H1 (cell line): ENCODE measurements at regions not wholly inside any gene's neighbourhood (a gene's known extent, or its start where the extent isn't known, plus 50 kb on each side); places are given as distances from the start of the nearest gene placed in this dataset.

Experiments
- CTCF ChIA-PET: fragments of 300-600 bp; sonication (Branson Sonifier 250); formaldehyde crosslinking; loops from one replicate; lab custom pipeline; 2021; ENCODE audit not compliant: partially characterized antibody; lab: Charles Lee
- POLR2A ChIA-PET: fragments of 300-600 bp; sonication (Branson Sonifier 250); formaldehyde crosslinking; loops from one replicate; lab custom pipeline; 2021; ENCODE audit warnings: inconsistent platforms; ENCODE audit not compliant: partially characterized antibody; lab: Charles Lee
- DNase-seq, 2 experiments: peaks; one replicate each; pipeline versions ENCODE4 v3.0.0 to v3.0.0-alpha.2; 2010 to 2022; ENCODE audit warnings: low spot score in 2 of 2, low read depth in 1 of 2, mixed read lengths in 1 of 2
- FAIRE-seq: peaks from 2 replicates; lab custom pipeline; 2011; peaks lifted over from hg19 to GRCh38; lab: Jason Lieb, UNC
- H2AFZ ChIP-seq: 2 replicates; pipeline ENCODE4 v1.8.1; 2012; ENCODE audit warnings: low read length, inconsistent platforms
- H2AK5ac ChIP-seq: 2 replicates; pipeline ENCODE4 v1.6.1; 2013; ENCODE audit warnings: low read depth, low read length
- H2BK120ac ChIP-seq: replicated peaks from 2 replicates; pipeline ENCODE3; 2013; ENCODE audit warnings: low read depth, low read length, inconsistent platforms
- H2BK12ac ChIP-seq: 2 replicates; pipeline ENCODE4 v1.6.1; 2013; ENCODE audit warnings: low read depth, low read length
- H2BK15ac ChIP-seq: 2 replicates; pipeline ENCODE4 v1.6.1; 2013; ENCODE audit warnings: low read length
- H2BK20ac ChIP-seq: 2 replicates; pipeline ENCODE4 v1.6.1; 2013; ENCODE audit warnings: low read length
- H2BK5ac ChIP-seq: 2 replicates; pipeline ENCODE4 v1.6.1; 2013; ENCODE audit warnings: low read depth, low read length
- H3K14ac ChIP-seq: 2 replicates; pipeline ENCODE4 v1.6.1; 2013; ENCODE audit warnings: inconsistent platforms; ENCODE audit not compliant: insufficient read length
- H3K18ac ChIP-seq: 2 replicates; pipeline ENCODE4 v1.6.1; 2013; ENCODE audit warnings: low read length; ENCODE audit errors: extremely low read depth
- H3K23ac ChIP-seq: 2 replicates; pipeline ENCODE4 v1.6.1; 2013; ENCODE audit warnings: inconsistent platforms; ENCODE audit not compliant: insufficient read length
- H3K23me2 ChIP-seq: 2 replicates; pipeline ENCODE4 v1.6.1; 2013; ENCODE audit warnings: low read depth, low read length
- H3K27ac ChIP-seq: 2 replicates; pipeline ENCODE4 v1.6.1; 2011; ENCODE audit warnings: low read depth, low read length, inconsistent platforms
- H3K27me3 ChIP-seq, 4 experiments: replicated peaks in 1 of 4; 1 replicate in 1 of 4; 2 replicates in 3 of 4; pipeline versions ENCODE4 v1.6.1 to v1.8.1; 2011 to 2013; ENCODE audit warnings: low read length in 3 of 4, mild to moderate bottlenecking in 3 of 4, inconsistent platforms in 2 of 4, mixed read lengths in 2 of 4, moderate library complexity in 1 of 4; ENCODE audit not compliant: control insufficient read depth in 3 of 4, insufficient read depth in 3 of 4; ENCODE audit errors: extremely low read depth in 1 of 4
- H3K36me3 ChIP-seq, 4 experiments: 2 replicates each; pipeline versions ENCODE4 v1.6.1 to v1.8.1; 2011 to 2013; ENCODE audit warnings: mild to moderate bottlenecking in 4 of 4, low read length in 3 of 4, moderate library complexity in 2 of 4, control low read depth in 1 of 4, inconsistent platforms in 1 of 4; ENCODE audit not compliant: insufficient read depth in 4 of 4, control insufficient read depth in 2 of 4
- H3K4ac ChIP-seq: replicated peaks from 2 replicates; pipeline ENCODE3; 2013; ENCODE audit warnings: low read length, low read depth, mixed read lengths, inconsistent platforms; ENCODE audit not compliant: insufficient read length
- H3K4me1 ChIP-seq, 4 experiments: replicated peaks in 1 of 4; 1 replicate in 1 of 4; 2 replicates in 3 of 4; pipeline versions ENCODE4 v1.6.1 to v1.8.1; 2011 to 2013; ENCODE audit warnings: low read length in 3 of 4, inconsistent platforms in 2 of 4, mixed read lengths in 1 of 4; ENCODE audit not compliant: insufficient read depth in 4 of 4, control insufficient read depth in 3 of 4
- H3K4me2 ChIP-seq, 2 experiments: 2 replicates each; pipeline versions ENCODE4 v1.6.1 to v1.8.1; 2011 to 2013; ENCODE audit warnings: low read depth in 2 of 2, low read length in 2 of 2, control low read depth in 1 of 2, inconsistent platforms in 1 of 2, mild to moderate bottlenecking in 1 of 2; ENCODE audit not compliant: insufficient read depth in 1 of 2
- H3K4me3 ChIP-seq, 4 experiments: fragments of 200-600, 300-600 bp in 1 of 4; sonication (generic), shearing (Covaris generic), sonication (Bioruptor Twin) in 1 of 4; 2 replicates each; pipeline versions ENCODE4 v1.5.1 to v1.8.1; 2011 to 2016; ENCODE audit warnings: low read length in 4 of 4, low read depth in 3 of 4, control low read depth in 2 of 4, inconsistent platforms in 2 of 4, mild to moderate bottlenecking in 2 of 4, mixed read lengths in 1 of 4, moderate library complexity in 1 of 4; ENCODE audit not compliant: insufficient read depth in 2 of 4; ENCODE audit errors: extremely low read depth in 1 of 4
- H3K56ac ChIP-seq: replicated peaks from 2 replicates; pipeline ENCODE3; 2013; ENCODE audit warnings: low read depth, mild to moderate bottlenecking, mixed read lengths, low read length, inconsistent platforms; ENCODE audit not compliant: insufficient read length
- H3K79me1 ChIP-seq: 2 replicates; pipeline ENCODE4 v1.6.1; 2013; ENCODE audit warnings: low read depth, low read length, control low read depth
- H3K79me2 ChIP-seq, 2 experiments: 2 replicates each; pipeline versions ENCODE4 v1.6.1 to v1.8.1; 2012 to 2013; ENCODE audit warnings: low read length in 2 of 2, mild to moderate bottlenecking in 2 of 2, inconsistent platforms in 1 of 2; ENCODE audit not compliant: insufficient read depth in 2 of 2, control insufficient read depth in 1 of 2
- H3K9ac ChIP-seq, 4 experiments: replicated peaks in 1 of 4; 1 replicate in 1 of 4; 2 replicates in 3 of 4; pipeline versions ENCODE4 v1.6.1 to v1.8.1; 2011 to 2013; ENCODE audit warnings: low read depth in 3 of 4, low read length in 3 of 4, control low read depth in 2 of 4, mild to moderate bottlenecking in 2 of 4, moderate library complexity in 2 of 4, inconsistent platforms in 1 of 4; ENCODE audit errors: extremely low read depth in 1 of 4
- H3K9me3 ChIP-seq, 2 experiments: 2 replicates each; pipeline versions ENCODE4 v1.6.1 to v1.8.1; 2012 to 2013; ENCODE audit warnings: mild to moderate bottlenecking in 2 of 2, moderate library complexity in 2 of 2, control low read depth in 1 of 2, inconsistent platforms in 1 of 2, low read depth in 1 of 2, low read length in 1 of 2, mixed read lengths in 1 of 2; ENCODE audit not compliant: insufficient read depth in 2 of 2
- H4K20me1 ChIP-seq, 2 experiments: replicated peaks in 1 of 2; 2 replicates each; pipeline versions ENCODE3 to v1.8.1; 2011 to 2013; ENCODE audit warnings: inconsistent platforms in 2 of 2, low read length in 2 of 2, mild to moderate bottlenecking in 1 of 2; ENCODE audit not compliant: insufficient read depth in 2 of 2, control insufficient read depth in 1 of 2
- H4K5ac ChIP-seq: 2 replicates; pipeline ENCODE4 v1.6.1; 2013; ENCODE audit warnings: low read length, low read depth, mixed read lengths, inconsistent platforms; ENCODE audit not compliant: insufficient read length
- H4K8ac ChIP-seq: 2 replicates; pipeline ENCODE4 v1.8.0; 2013; ENCODE audit warnings: mild to moderate bottlenecking, moderate library complexity, low read length, inconsistent platforms; ENCODE audit not compliant: insufficient read depth; ENCODE audit errors: extremely low read depth
- H4K91ac ChIP-seq: replicated peaks from 2 replicates; pipeline ENCODE3; 2013; ENCODE audit warnings: low read length, mixed read lengths, inconsistent platforms; ENCODE audit not compliant: insufficient read length
- CEBPB ChIP-seq: IDR thresholded peaks from 2 replicates; pipeline ENCODE4 v1.6.1; 2012; ENCODE audit warnings: low read depth, low read length
- CHD2 ChIP-seq: IDR thresholded peaks from 2 replicates; pipeline ENCODE4 v1.6.1; 2012; ENCODE audit warnings: low read length, improper control_type of control experiment
- EZH2 ChIP-seq: fragments of 200-600 bp; sonication (generic); IDR thresholded peaks from 2 replicates; pipeline ENCODE4 v1.7.1; 2012; ENCODE audit warnings: low read depth, mild to moderate bottlenecking, moderate library complexity, low read length, inconsistent platforms; ENCODE audit not compliant: severe bottlenecking
- FOSL1 ChIP-seq: IDR thresholded peaks from 2 replicates; pipeline ENCODE4 v1.6.1; 2011; ENCODE audit warnings: mild to moderate bottlenecking, low read depth, low read length, moderate library complexity; ENCODE audit not compliant: insufficient read depth
- KDM5A ChIP-seq: fragments of 200-600 bp; IDR thresholded peaks from 2 replicates; pipeline ENCODE4 v1.7.1; 2012; ENCODE audit warnings: mild to moderate bottlenecking, low read length, inconsistent platforms, mixed read lengths
- NANOG ChIP-seq: IDR thresholded peaks from 2 replicates; pipeline ENCODE4 v1.6.1; 2011; ENCODE audit warnings: low read length, low read depth, mild to moderate bottlenecking, inconsistent platforms; ENCODE audit not compliant: insufficient read depth, poor library complexity, severe bottlenecking
- POLR2A ChIP-seq, 2 experiments: IDR thresholded peaks; 1 replicate in 1 of 2; 2 replicates in 1 of 2; pipeline ENCODE4 v1.6.1; 2011; ENCODE audit warnings: low read depth in 2 of 2, low read length in 2 of 2, mild to moderate bottlenecking in 2 of 2; ENCODE audit errors: control extremely low read depth in 1 of 2
- RAD21 ChIP-seq, 2 experiments: IDR thresholded peaks in 1 of 2; conservative IDR thresholded peaks in 1 of 2; 2 replicates each; pipeline ENCODE4 v1.6.1; 2011; ENCODE audit warnings: low read depth in 2 of 2, low read length in 2 of 2, improper control_type of control experiment in 1 of 2, inconsistent platforms in 1 of 2, mild to moderate bottlenecking in 1 of 2, moderate library complexity in 1 of 2
- TBP ChIP-seq: IDR thresholded peaks from 2 replicates; pipeline ENCODE4 v1.6.1; 2011; ENCODE audit warnings: low read depth, low read length, improper control_type of control experiment
- TEAD4 ChIP-seq: IDR thresholded peaks from 2 replicates; pipeline ENCODE4 v1.6.1; 2012; ENCODE audit warnings: low read depth, low read length, inconsistent platforms, mixed read lengths
- WGBS, 2 experiments: shearing (Covaris generic) in 1 of 2; methylation state at CpG; one replicate each; pipeline versions ENCODE4 v1.1.6 to v1.1.7; 2013 to 2015; ENCODE audit warnings: low lambda C conversion rate in 2 of 2, mixed read lengths in 2 of 2, inconsistent platforms in 1 of 2, low coverage in 1 of 2, missing lambda C conversion rate in 1 of 2; ENCODE audit not compliant: insufficient replicate concordance in 2 of 2, insufficient coverage in 1 of 2, insufficient read length in 1 of 2; ENCODE audit errors: extremely low coverage in 1 of 2, missing lambda C conversion rate in 1 of 2; 5-methylcytosine and 5-hydroxymethylcytosine counted together
- TF ChIP-seq, protein P1 (sequence below): IDR thresholded peaks from 2 replicates; pipeline ENCODE4 v1.6.1; 2011; ENCODE audit warnings: low read length, improper control_type of control experiment
- TF ChIP-seq, protein P2 (sequence below): IDR thresholded peaks from 2 replicates; pipeline ENCODE4 v1.6.1; 2012; ENCODE audit warnings: low read length, inconsistent platforms

DNA sequence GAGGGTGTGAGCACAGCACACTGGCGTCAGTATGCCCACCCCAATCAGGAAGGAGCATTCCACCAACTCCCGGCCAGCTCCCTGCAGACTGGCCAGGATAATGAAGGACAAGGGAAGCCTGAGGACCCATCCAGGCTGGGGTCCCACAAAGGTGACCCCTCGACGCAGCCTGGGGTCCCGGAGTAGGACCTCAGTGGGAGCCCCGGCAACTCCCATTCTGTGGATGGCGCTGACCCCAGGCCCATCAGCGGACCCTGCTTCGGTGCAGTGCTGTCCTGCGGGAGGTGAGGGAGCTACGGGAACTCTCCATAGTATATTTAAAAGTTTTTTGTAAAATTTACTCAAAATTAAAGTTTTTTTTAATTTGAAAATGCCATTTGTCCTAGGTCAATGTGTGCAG is 137.7 kb upstream of the NKX1-1 start:
- no peaks in the 10 kb centered on the region for H3K36me3 ChIP-seq
- H2BK20ac ChIP-seq, result no peak overlapping the region
- H3K4me1 ChIP-seq, result no peaks in the 10 kb centered on the region; a peak in 2 of 7 replicates
- FAIRE-seq (no peak), DNase-seq (no peak)
- H3K4ac ChIP-seq, result no peak overlapping the region
- no peak overlapping the region for H3K18ac ChIP-seq
- H3K79me1 ChIP-seq, result no peaks in the 10 kb centered on the region
- no peaks in the 10 kb centered on the region for H3K23me2 ChIP-seq
- H3K9ac ChIP-seq, result no peak overlapping the region
- H2BK5ac ChIP-seq, result no peak overlapping the region
- TF ChIP-seq FOSL1, result no peak
- no peak for TF ChIP-seq TEAD4
- no peak for TF ChIP-seq TBP
- no peak for TF ChIP-seq CHD2
- TF ChIP-seq, protein P1, sequence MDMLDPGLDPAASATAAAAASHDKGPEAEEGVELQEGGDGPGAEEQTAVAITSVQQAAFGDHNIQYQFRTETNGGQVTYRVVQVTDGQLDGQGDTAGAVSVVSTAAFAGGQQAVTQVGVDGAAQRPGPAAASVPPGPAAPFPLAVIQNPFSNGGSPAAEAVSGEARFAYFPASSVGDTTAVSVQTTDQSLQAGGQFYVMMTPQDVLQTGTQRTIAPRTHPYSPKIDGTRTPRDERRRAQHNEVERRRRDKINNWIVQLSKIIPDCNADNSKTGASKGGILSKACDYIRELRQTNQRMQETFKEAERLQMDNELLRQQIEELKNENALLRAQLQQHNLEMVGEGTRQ, result no peak
- TF ChIP-seq, protein P2, sequence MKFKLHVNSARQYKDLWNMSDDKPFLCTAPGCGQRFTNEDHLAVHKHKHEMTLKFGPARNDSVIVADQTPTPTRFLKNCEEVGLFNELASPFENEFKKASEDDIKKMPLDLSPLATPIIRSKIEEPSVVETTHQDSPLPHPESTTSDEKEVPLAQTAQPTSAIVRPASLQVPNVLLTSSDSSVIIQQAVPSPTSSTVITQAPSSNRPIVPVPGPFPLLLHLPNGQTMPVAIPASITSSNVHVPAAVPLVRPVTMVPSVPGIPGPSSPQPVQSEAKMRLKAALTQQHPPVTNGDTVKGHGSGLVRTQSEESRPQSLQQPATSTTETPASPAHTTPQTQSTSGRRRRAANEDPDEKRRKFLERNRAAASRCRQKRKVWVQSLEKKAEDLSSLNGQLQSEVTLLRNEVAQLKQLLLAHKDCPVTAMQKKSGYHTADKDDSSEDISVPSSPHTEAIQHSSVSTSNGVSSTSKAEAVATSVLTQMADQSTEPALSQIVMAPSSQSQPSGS, result no peak
- TF ChIP-seq EZH2, result no peak
- no peak for TF ChIP-seq NANOG
- no peak for TF ChIP-seq POLR2A (IDR thresholded peaks at IDR 0.05; ENCODE audit: control extremely low read depth in 1 of 2, low read depth in 2 of 2, low read length in 2 of 2)
- no peak for TF ChIP-seq KDM5A
- no peak for TF ChIP-seq RAD21 (IDR thresholded peaks at IDR 0.05 in 1 of 2, conservative IDR thresholded peaks at IDR 0.05 in 1 of 2; ENCODE audit: low read depth in 2 of 2, low read length in 2 of 2)
- no peak for TF ChIP-seq CEBPB
- H2BK15ac ChIP-seq, result no peak overlapping the region
- H2BK12ac ChIP-seq, result no peak overlapping the region
- no peak overlapping the region for H2AK5ac ChIP-seq
- no peak overlapping the region for H2AFZ ChIP-seq
- no peak overlapping the region for H3K4me2 ChIP-seq
- peaks cover 0 to 3% (median 2%) of the 10 kb centered on the region in 4 experiments; a peak in 2 of 7 replicates for H3K27me3 ChIP-seq
- no peak overlapping the region for H2BK120ac ChIP-seq
- H3K9me3 ChIP-seq, result no peaks in the 10 kb centered on the region
- ChIA-PET CTCF (interaction anchor here (0.7 to 1.8 kb wide), 3 partner anchors 49 to 142 kb away, joined by 3 to 4 read pairs (median 3); no protein-coding TSS in a partner anchor), POLR2A (interaction anchor here (0.6 kb wide), 1 partner anchor 27 kb away, joined by 3 read pairs; no protein-coding TSS in a partner anchor)
- H4K5ac ChIP-seq, result no peak overlapping the region
- peaks cover 0 to 2% of the 10 kb centered on the region in 2 experiments for H4K20me1 ChIP-seq
- H3K14ac ChIP-seq, result no peak overlapping the region
- 95% methylated on average over 11 of the region's 11 CpGs; no CpG with 5 or more reads in 1 of the 2 experiments for WGBS, 2 experiments
- H4K8ac ChIP-seq, result no peak overlapping the region
- no peak overlapping the region for H3K23ac ChIP-seq
- no peak overlapping the region for H3K27ac ChIP-seq
- H4K91ac ChIP-seq, result peak overlapping the region; percentile 40
- H3K79me2 ChIP-seq, result no peaks in the 10 kb centered on the region
- no peak overlapping the region for H3K56ac ChIP-seq
- no peak overlapping the region for H3K4me3 ChIP-seq
